NCI-H446 treated with DMSO at 0.1 percent for 48 hours (cell line): ENCODE measurements at regions not wholly inside any gene's neighbourhood (a gene's known extent, or its start where the extent isn't known, plus 50 kb on each side); places are given as distances from the start of the nearest gene placed in this dataset.
"Not testable (repeated sequence)": the region's sequence is repeated elsewhere in the genome, so short reads cannot be mapped to it uniquely, and the experiment has no call there.

ENCODE experiments used
- DNase-seq: peaks from one replicate; lab custom pipeline; 2025; lab: John Stamatoyannopoulos, UW

GRCh38 chr5:26543987-26544386 lies 494.4 kb downstream of the CDH9 start:
- DNase-seq = no peak

GRCh38 chr5:26538226-26538625 lies 500.2 kb downstream of the CDH9 start:
- no peak for DNase-seq

- DNase-seq = no peak
These were observed 503.2 kb downstream of the CDH9 start for GRCh38 chr5:26535215-26535614.

- DNase-seq = no peak
These were observed 508.1 kb downstream of the CDH9 start for GRCh38 chr5:26530305-26530704.

GRCh38 chr5:26519245-26519644 lies 519.1 kb downstream of the CDH9 start:
- no peak for DNase-seq

DNA sequence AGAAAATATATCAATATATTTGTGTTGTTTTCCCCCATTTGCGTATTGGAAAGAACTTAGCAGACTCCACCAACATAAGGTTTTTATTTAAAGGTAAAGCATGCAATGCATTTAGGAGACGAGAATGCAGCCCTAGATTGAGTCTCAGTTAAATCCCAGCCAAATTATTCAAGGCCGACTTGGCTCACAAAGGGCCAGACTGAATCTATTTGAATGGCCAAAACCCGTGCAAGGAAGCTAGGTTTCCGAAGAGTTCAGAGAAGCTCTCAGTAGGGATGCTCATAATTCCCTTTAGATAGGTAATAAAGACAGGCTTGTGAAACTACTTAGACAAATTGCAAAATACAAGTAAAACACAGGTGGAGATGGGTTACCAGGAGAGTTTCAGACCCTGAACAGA lies 520.3 kb downstream of the CDH9 start:
- DNase-seq = no peak

DNA sequence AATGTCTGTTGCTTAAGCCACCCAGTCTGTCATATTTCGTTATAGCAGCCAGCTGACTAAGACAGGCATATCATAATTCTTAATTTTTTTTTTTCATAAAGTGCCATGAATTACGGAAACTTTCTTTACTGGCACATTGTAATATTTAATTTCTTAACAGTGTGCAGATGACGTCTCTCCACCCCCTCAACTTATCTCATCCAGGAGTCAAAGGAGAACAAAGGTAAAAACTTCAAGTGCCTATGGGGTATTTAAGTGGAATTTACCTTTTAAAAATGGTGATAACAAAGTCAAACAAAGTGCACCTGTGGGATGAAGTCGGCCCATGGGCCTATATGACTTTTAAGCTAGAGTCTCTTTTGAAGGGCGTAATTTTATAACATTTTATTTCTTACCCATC lies 539.4 kb downstream of the CDH9 start:
- no peak for DNase-seq

DNA sequence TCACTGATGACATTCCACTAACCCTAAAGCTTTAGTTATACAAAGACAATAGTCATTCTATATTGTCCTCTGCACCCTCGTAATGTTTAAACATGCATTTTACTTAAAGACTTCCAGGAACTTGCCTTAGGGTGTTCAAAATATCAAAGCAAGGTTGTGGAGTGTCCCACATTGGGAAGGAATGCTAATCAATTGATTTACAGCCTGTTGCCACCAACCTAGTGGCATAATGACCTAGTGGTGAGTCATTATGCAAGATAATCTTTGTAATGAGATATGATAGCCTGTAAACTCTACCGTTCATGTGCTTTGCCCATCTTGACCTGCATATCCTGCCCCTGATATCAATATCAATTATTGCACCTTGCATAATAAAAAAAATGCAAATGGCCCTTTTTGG lies 542.9 kb downstream of the CDH9 start:
- no peak for DNase-seq

- no peak for DNase-seq
These were observed 545.4 kb downstream of the CDH9 start for GRCh38 chr5:26492906-26493459.

- DNase-seq = no peak
These were observed 550.8 kb downstream of the CDH9 start for GRCh38 chr5:26487553-26487952.

DNA sequence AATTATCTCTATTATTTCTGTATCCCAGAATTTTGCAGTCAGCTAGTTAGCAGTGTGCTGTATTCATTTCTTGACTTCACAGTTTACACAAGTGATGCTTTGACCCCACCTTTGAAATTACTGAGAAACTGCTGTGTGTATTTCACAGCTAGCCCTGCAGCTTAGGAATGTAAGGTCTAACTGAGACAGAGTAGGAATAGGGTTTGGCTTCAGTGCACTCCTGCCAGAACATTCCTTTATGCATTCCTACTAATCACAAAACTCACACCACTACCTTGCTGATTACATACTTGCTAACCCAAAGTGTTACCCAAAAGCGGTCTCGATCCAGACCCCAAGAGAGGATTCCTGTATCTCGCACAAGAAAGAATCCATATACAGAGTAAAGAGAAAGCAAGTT lies 551.8 kb downstream of the CDH9 start:
- no peak for DNase-seq

- not testable (repeated sequence) for DNase-seq
These were observed 553.1 kb downstream of the CDH9 start for GRCh38 chr5:26485146-26485860.

GRCh38 chr5:26482810-26483375 lies 555.5 kb downstream of the CDH9 start:
- peak; percentile 54 for DNase-seq

- no peak for DNase-seq
These were observed 556.1 kb downstream of the CDH9 start for GRCh38 chr5:26482076-26482809.

DNA sequence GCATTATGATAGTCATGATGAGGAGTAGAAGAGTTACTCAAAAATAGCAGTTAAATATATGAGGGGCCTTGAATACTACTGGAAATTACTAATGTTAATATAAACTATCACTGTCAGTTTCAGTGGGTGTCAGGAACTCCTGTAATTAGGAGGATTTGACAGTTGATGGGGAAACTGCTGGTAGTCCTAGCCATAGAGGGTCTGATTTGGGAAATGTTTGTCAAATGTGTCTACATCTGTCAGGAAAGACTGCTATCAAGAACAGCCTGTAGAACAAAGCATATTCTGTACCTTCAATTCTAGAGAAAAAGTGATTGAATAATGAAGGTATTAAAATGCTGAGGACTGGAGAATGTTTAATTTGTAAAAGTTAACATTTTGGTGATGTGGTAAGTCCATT lies 567.9 kb downstream of the CDH9 start:
- no peak for DNase-seq

DNA sequence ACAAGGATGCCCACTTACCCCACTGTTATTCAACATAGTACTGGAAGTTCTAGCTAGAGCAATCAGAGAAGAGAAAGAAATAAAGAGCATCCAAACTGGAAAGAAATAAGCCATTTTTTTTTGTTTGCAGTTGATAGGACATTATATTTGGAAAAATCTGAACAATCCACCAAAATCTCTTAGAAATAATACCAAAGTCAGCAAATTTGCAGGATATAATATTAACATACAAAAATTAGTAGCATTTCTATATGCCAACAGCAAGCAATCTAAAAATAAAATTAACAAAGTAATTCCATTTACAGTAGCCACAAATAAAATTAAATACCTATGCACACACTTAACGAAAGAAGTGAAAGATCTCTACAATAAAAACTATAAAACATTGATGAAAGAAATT lies 599.3 kb downstream of the CDH9 start:
- no peak for DNase-seq

DNA sequence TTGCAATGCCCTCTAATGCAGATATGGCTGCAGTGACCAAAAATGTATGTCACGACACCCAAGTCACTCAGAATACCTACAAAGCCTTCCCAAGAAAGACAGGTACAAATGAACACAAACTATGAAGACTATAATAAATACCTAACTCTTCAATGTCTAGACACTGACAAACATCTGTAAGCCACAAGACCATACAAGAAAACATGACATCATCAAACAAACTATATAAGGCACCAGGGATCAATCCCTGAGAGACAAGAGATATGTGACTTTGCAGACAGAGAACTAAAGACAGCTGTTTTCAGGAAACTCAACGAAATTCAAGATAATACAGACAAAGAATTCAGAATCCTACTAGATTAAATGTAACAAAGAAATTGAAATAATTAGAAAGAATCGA lies 603.7 kb downstream of the CDH9 start:
- DNase-seq = no peak

DNA sequence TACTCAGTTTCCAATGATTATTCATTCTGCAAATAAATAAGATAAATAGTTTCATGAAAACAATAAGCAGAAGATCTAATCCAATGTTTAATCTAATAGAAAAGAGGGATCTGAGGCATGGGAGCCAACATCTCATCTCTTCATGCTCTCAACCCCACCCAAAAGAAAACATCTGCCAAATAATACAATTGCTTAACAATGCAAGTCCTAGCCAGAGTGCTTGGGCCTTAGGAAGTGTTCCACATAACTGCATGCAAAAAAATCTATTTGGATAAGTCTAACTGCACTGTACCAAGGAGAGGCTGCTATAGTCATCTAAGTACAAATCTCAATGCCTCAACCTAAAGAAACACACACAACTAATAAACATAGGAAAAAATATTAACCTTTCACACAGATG lies 606.0 kb downstream of the CDH9 start:
- DNase-seq = no peak

GRCh38 chr5:26430323-26430722 lies 608.1 kb downstream of the CDH9 start:
- DNase-seq = no peak

GRCh38 chr5:26427281-26427680 lies 611.1 kb downstream of the CDH9 start:
- DNase-seq = no peak

DNA sequence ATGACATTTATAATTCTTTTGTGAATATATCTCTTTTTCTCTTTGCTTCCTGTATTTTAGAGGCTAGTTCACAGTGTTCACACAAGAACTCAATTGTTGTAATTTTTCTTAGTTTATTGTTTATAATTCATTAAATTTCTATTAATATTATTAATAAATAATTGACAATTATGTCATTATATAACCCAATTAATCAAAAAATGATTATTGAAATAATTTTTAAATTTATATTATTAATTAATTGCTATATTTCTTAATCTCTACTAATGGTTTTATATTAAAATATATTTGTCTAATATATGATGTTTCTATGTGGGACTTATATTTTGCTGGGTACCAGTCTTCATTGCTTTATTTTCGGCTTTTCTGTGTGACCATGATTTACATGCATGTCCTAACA lies 618.4 kb downstream of the CDH9 start:
- DNase-seq = no peak

DNA sequence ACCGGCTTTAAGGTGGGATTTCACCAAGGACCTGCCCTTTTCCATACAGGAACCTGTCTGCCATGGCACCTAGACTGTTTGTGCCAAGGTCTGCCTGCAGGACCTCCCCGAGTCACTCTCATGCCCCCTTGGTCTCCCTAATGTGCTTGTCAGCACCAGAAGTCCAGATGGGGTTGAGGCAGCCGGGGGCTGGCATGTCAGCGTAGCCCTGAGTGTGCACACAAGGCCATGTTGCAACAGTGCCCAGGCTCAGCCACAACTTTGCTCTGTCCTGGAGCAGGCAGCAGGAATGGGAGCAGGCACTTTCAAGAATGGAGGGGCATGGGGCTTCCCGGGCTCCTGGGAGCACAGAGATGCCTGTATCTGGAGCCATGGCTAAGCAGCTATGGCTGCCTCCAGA lies 621.5 kb downstream of the CDH9 start:
- DNase-seq = no peak
